K562 (cell line): ENCODE measurements at regions not wholly inside any gene's neighbourhood (a gene's known extent, or its start where the extent isn't known, plus 50 kb on each side); places are given as distances from the start of the nearest gene placed in this dataset.

Source experiments
- ARHGAP35 ChIP-seq: fragments of 450-650 bp; IDR thresholded peaks from 2 replicates; pipeline ENCODE4 v1.6.1; 2018; ENCODE audit not compliant: partially characterized antibody
- CBFA2T3 ChIP-seq: fragments of 450-650 bp; IDR thresholded peaks from 2 replicates; pipeline ENCODE4 v1.6.1; 2017
- DDX20 ChIP-seq: fragments of 450-650 bp; IDR thresholded peaks from 2 replicates; pipeline ENCODE4 v1.6.1; 2016; ENCODE audit warnings: missing genetic modification characterization, low read depth, mild to moderate bottlenecking, missing compliant biosample characterization, moderate library complexity
- ESRRB ChIP-seq: fragments of 250-450 bp; sonication (Bioruptor Pico); IDR thresholded peaks from 2 replicates; pipeline ENCODE4 v1.5.0; 2020; ENCODE audit warnings: mild to moderate bottlenecking, moderate library complexity, borderline replicate concordance
- MEF2D ChIP-seq: conservative IDR thresholded peaks from 2 replicates; pipeline ENCODE4 v1.6.1; 2016; ENCODE audit warnings: low read depth, missing genetic modification characterization, missing compliant biosample characterization
- NCOR1 ChIP-seq: fragments of 450-650 bp; IDR thresholded peaks from 2 replicates; pipeline ENCODE4 v1.6.1; 2016; ENCODE audit warnings: mild to moderate bottlenecking, moderate library complexity
- NR2C1 ChIP-seq, 2 experiments: fragments of 450-650 bp; IDR thresholded peaks; 2 replicates each; pipeline ENCODE4 v1.6.1; 2017; ENCODE audit warnings: mild to moderate bottlenecking in 2 of 2, antibody characterized with exemption in 1 of 2, inconsistent platforms in 1 of 2, missing compliant biosample characterization in 1 of 2, missing genetic modification characterization in 1 of 2
- RBM14 ChIP-seq: fragments of 200-400 bp; formaldehyde crosslinking; IDR thresholded peaks from 2 replicates; pipeline ENCODE4 v1.6.1; 2018; ENCODE audit warnings: low read depth, mild to moderate bottlenecking, low read length, moderate library complexity, borderline replicate concordance; ENCODE audit not compliant: insufficient read depth
- TGIF2 ChIP-seq: sonication (generic); formaldehyde crosslinking; IDR thresholded peaks from 2 replicates; pipeline ENCODE4 v1.8.1; 2022; ENCODE audit warnings: mild to moderate bottlenecking, missing genetic modification reagents, moderate library complexity
- ZNF507 ChIP-seq: conservative IDR thresholded peaks from 2 replicates; pipeline ENCODE4 v1.6.1; 2017; ENCODE audit warnings: missing genetic modification characterization, missing compliant biosample characterization
- ZNF707 ChIP-seq: fragments of 250-450 bp; sonication (Bioruptor Pico); conservative IDR thresholded peaks from 2 replicates; pipeline ENCODE4 v1.8.0; 2022; ENCODE audit warnings: inconsistent platforms, mild to moderate bottlenecking, moderate library complexity
- ZNF780A ChIP-seq: fragments of 250-450 bp; sonication (Bioruptor Pico); IDR thresholded peaks from 2 replicates; pipeline ENCODE4 v1.5.0; 2021; ENCODE audit warnings: mild to moderate bottlenecking
- TF ChIP-seq, protein P1 (sequence below): fragments of 450-650 bp; IDR thresholded peaks from 2 replicates; pipeline ENCODE4 v1.6.1; 2017; ENCODE audit warnings: mild to moderate bottlenecking, moderate library complexity
- TF ChIP-seq, protein P2 (sequence below), 2 experiments: fragments of 450-650 bp in 1 of 2; sonication (generic) in 1 of 2; formaldehyde crosslinking in 1 of 2; IDR thresholded peaks; 2 replicates each; pipeline versions ENCODE4 v1.7.1 to v1.9.0; 2016 to 2022; ENCODE audit warnings: inconsistent platforms in 1 of 2, mild to moderate bottlenecking in 1 of 2, missing genetic modification reagents in 1 of 2
- TF ChIP-seq, protein P3 (sequence below): fragments of 450-650 bp; IDR thresholded peaks from 2 replicates; pipeline ENCODE4 v1.6.1; 2018; ENCODE audit not compliant: partially characterized antibody

DNA sequence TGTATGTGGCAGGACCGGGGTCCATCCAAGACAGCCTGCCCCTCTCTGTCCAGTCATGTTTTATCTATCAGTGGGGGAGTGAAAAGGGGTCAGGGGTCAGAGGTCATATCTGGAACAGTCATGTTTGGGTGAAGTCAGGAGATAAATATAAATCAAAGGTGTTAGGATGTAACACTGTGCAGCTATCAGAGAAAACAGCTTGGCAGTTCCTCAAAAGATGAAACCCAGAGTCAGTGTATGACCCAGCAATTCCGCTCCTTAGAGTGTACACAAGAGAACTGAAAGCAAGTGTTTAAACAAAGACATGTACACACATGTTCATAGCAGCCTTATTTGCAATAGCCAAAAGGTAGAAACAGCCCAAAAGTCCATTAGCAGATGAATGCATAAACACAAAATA, 361.3 kb downstream of the FOXL1 start (continued):
- TF ChIP-seq, protein P1, sequence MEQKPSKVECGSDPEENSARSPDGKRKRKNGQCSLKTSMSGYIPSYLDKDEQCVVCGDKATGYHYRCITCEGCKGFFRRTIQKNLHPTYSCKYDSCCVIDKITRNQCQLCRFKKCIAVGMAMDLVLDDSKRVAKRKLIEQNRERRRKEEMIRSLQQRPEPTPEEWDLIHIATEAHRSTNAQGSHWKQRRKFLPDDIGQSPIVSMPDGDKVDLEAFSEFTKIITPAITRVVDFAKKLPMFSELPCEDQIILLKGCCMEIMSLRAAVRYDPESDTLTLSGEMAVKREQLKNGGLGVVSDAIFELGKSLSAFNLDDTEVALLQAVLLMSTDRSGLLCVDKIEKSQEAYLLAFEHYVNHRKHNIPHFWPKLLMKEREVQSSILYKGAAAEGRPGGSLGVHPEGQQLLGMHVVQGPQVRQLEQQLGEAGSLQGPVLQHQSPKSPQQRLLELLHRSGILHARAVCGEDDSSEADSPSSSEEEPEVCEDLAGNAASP: no peak
- TF ChIP-seq TGIF2 (CRISPR knock-in tag) (no peak), ARHGAP35 (no peak), DDX20 (tag) (no peak), RBM14 (no peak), ZNF707 (no peak), MEF2D (tag) (no peak), NR2C1 (IDR thresholded peaks at IDR 0.05) (peak; percentile 83), NR2C1 (tag; IDR thresholded peaks at IDR 0.05) (peak; percentile 76), NCOR1 (peak; percentile 43), ESRRB (no peak), CBFA2T3 (peak; percentile 75), ZNF507 (tag) (no peak), ZNF780A (no peak)
- TF ChIP-seq, protein P2, sequence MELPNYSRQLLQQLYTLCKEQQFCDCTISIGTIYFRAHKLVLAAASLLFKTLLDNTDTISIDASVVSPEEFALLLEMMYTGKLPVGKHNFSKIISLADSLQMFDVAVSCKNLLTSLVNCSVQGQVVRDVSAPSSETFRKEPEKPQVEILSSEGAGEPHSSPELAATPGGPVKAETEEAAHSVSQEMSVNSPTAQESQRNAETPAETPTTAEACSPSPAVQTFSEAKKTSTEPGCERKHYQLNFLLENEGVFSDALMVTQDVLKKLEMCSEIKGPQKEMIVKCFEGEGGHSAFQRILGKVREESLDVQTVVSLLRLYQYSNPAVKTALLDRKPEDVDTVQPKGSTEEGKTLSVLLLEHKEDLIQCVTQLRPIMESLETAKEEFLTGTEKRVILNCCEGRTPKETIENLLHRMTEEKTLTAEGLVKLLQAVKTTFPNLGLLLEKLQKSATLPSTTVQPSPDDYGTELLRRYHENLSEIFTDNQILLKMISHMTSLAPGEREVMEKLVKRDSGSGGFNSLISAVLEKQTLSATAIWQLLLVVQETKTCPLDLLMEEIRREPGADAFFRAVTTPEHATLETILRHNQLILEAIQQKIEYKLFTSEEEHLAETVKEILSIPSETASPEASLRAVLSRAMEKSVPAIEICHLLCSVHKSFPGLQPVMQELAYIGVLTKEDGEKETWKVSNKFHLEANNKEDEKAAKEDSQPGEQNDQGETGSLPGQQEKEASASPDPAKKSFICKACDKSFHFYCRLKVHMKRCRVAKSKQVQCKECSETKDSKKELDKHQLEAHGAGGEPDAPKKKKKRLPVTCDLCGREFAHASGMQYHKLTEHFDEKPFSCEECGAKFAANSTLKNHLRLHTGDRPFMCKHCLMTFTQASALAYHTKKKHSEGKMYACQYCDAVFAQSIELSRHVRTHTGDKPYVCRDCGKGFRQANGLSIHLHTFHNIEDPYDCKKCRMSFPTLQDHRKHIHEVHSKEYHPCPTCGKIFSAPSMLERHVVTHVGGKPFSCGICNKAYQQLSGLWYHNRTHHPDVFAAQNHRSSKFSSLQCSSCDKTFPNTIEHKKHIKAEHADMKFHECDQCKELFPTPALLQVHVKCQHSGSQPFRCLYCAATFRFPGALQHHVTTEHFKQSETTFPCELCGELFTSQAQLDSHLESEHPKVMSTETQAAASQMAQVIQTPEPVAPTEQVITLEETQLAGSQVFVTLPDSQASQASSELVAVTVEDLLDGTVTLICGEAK (IDR thresholded peaks at IDR 0.05): no peak
- TF ChIP-seq, protein P2 (CRISPR knock-in tag; IDR thresholded peaks at IDR 0.05): no peak
- TF ChIP-seq, protein P3, sequence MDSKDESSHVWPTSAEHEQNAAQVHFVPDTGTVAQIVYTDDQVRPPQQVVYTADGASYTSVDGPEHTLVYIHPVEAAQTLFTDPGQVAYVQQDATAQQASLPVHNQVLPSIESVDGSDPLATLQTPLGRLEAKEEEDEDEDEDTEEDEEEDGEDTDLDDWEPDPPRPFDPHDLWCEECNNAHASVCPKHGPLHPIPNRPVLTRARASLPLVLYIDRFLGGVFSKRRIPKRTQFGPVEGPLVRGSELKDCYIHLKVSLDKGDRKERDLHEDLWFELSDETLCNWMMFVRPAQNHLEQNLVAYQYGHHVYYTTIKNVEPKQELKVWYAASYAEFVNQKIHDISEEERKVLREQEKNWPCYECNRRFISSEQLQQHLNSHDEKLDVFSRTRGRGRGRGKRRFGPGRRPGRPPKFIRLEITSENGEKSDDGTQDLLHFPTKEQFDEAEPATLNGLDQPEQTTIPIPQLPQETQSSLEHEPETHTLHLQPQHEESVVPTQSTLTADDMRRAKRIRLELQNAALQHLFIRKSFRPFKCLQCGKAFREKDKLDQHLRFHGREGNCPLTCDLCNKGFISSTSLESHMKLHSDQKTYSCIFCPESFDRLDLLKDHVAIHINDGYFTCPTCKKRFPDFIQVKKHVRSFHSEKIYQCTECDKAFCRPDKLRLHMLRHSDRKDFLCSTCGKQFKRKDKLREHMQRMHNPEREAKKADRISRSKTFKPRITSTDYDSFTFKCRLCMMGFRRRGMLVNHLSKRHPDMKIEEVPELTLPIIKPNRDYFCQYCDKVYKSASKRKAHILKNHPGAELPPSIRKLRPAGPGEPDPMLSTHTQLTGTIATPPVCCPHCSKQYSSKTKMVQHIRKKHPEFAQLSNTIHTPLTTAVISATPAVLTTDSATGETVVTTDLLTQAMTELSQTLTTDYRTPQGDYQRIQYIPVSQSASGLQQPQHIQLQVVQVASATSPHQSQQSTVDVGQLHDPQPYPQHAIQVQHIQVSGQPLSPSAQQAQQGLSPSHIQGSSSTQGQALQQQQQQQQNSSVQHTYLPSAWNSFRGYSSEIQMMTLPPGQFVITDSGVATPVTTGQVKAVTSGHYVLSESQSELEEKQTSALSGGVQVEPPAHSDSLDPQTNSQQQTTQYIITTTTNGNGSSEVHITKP: no peak
